Activated CD4-positive, alpha-beta T cell treated with anti-CD3 and anti-CD28 coated beads for 48 hours (primary cell): ENCODE measurements at regions not wholly inside any gene's neighbourhood (a gene's known extent, or its start where the extent isn't known, plus 50 kb on each side); places are given as distances from the start of the nearest gene placed in this dataset.
"Not testable (repeated sequence)": the region's sequence is repeated elsewhere in the genome, so short reads cannot be mapped to it uniquely, and the experiment has no call there.

Source experiments
- DNase-seq: peaks from one replicate; pipeline ENCODE4 v3.0.0-alpha.2; 2020

GRCh38 chr2:220748875-220749479 is 823.1 kb downstream of the EPHA4 start:
- DNase-seq = no peak

GRCh38 chr2:220753486-220753885 is 818.6 kb downstream of the EPHA4 start:
- DNase-seq = no peak

DNA sequence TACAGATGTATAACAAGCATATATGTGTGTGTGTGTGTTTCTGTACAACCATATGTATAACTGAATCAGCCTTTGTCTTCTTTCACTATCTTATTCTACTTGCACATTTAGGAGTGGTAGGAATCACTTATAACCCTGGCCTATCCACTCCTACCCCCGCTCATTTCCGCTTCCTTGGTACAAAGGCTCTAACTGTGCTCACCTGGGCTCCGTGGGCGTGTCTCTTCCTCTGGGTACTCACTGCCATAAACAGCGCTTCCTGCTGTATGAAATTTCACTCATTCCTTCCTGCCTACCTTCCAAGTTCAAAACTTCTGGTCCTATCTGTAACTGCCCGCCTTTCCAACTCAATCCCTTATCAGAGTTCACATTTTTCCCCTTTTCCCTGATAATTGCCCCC is 815.5 kb downstream of the EPHA4 start:
- DNase-seq = no peak

DNA sequence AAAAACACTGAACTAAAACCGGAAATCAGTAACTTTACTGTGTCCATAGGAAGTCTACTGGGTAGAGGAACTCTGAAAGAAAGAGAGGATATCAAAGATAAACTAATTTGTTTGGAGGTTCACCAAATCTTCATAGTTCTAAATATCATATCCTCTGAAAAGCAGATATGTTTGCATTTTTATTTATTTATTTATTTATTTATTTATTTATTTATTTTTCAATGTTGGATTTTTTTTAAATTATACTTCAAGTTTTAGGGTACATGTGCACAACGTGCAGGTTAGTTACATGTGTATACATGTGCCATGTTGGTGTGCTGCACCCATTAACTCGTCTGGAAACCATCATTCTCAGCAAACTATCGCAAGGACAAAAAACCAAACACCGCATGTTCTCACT is 813.7 kb downstream of the EPHA4 start:
- not testable (repeated sequence) for DNase-seq

DNA sequence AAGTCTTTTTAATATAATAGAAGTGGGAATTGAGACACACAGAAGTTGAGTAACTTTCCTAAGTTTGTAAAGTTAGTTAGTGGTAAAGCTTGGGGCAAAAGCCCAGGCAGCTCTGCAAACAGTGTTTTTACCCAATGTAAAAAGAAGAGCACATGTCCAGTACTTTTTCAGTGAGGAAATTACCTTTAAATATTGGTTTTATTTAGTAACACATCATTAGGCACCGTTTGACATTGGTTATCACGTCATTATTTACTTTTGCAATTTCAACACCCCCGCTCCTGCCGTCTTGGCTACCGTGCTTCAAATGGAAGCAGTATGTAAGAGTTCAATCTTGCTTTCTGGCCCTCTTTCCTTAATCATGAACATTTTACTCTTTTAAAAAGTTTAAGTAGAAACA is 807.9 kb downstream of the EPHA4 start:
- DNase-seq = no peak

DNA sequence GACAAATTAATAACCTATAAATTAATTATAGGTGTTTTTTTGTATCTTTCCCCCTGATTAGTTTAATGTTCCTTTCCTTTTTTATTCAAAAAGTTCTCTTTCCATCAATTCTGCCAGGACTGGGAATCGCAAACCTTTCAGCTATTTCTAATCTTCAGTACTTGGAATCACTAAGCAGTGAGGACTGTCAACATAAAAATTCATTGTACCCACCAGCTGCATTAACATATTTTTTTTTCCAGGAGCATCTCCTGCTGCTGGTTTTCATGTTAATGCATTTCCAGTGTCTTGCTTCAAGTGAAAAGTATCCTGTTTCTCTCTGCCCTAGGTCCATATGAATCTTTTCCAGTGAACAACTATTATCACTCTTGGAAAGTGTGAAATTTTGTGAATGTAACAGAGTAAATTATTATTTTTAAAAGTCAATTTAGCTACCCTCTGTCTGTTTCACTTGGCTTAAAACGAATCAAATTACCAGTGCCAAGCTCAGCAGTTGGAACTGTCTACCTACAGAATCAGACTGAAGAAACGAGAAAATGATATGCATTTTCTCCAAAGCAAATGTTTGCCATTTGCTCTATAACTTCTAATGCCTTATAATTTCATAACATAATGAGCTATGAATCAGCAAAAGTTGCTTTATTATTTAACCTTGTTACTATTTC is 804.4 kb downstream of the EPHA4 start:
- DNase-seq = no peak

DNA sequence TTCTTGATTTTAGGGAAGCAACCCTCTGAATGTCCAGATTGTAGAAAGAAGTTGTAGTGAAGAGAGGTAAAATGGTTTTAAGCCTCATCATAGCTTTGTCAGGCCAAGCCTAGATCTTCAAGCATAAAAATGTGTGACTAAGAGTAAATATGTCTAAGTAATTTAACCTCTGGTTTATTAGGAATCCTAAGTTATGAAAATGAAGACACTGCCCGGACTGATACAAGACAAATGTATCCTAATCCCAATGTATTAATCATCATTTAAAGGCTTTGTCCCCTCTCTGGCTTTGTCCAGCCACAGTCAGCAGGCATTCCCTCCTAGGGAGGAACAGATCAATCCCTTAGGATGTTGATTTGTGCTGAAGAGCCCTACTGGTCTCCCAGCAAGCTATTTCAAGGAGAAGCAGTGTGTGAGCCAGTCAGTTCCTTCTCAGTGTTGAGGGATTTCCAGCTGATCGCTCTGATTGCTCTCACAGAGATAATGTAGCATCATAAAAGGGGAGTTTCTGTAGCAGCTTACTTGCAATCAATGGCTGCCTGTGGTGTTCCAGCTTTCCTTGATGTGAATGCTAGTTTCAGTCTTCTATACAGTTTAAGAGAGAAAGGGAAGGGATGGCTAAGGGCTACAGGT is 796.1 kb downstream of the EPHA4 start:
- DNase-seq = no peak

DNA sequence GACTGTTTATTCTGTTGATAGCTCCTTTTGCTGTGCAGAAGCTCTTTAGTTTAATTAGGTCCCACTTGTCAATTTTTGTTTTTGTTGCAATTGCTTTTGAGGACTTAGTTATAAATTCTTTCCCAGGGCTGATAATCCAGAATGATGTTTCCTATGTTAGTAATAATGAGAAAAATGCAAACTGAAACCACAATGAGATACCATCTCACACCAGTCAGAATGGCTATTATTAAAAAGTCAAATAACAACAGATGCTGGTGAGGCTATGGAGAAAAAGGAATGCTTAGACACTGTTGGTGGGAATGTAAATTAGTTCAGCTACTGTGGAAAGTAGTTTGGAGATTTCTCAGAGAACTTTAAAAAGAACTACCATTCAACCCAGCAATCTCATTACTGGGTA is 793.0 kb downstream of the EPHA4 start:
- DNase-seq = not testable (repeated sequence)

DNA sequence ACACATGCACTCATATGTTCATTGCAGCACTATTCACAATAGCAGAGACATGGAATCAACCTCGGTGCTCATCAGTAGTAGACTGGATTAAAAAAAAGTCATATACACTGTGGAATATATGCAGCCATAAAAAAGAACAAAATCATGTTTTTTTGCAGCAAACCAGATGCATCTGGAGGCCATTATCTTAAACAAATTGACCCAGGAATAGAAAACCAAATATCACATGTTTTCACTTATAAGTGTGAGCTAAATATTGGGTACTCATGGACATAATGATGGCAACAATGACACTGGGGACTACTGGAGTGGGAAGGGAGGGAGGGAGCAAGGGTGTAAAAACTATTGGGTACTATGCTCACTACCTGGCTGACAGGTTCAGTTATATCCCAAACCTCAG is 792.6 kb downstream of the EPHA4 start:
- no peak for DNase-seq

DNA sequence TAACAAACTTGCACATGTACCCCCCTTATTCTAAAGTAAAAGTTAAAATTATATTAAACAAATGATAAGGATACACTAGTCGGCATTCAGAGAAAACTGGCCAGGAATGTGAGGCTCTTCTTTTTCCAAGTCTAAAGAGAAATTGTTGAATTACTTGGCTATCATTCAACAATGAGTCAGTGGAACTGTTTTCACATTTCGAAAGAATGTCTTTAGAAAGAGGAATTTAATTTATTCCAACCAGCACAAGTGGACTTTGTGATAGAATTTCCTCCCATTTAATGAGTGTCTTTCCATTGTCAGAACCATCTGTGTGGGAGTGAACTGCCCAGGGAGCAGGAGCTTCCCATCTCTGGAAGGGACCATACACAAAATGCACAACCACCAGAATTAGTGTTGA is 792.2 kb downstream of the EPHA4 start:
- no peak for DNase-seq

DNA sequence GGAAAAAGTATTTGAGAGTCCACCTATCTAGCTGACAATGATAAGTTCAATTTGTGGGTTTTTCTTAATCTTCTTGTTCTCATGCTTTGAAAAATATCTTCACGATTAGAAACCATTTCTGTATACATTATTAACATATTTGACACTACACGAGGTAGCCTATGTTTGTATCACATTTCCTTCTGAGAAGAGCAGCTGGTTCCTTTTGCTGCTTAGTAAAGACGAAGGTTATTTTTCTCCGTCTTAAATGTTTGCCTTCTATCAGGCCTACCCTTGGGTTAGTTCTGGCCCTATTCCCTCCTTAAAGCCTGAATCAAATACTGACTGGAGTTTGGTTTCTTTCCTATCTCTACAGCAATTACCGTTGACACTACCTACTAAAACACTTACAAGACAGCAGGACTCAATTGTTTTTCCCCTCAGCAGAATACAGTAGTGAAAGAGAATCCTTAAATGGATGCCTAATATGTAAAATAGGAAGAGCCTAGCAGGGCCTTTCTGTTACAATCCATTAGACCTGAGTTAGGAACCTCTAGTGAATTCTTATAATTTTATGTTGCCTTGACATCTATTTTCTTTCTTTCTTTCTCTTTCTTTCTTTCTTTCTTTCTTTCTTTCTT is 790.4 kb downstream of the EPHA4 start:
- DNase-seq = no peak

GRCh38 chr2:220782609-220783113 is 789.4 kb downstream of the EPHA4 start:
- no peak for DNase-seq

GRCh38 chr2:220783671-220784070 is 788.4 kb downstream of the EPHA4 start:
- no peak for DNase-seq

GRCh38 chr2:220785178-220785577 is 786.9 kb downstream of the EPHA4 start:
- DNase-seq = no peak

GRCh38 chr2:220786216-220786615 is 785.9 kb downstream of the EPHA4 start:
- DNase-seq = no peak

GRCh38 chr2:220787251-220787650 is 784.9 kb downstream of the EPHA4 start:
- DNase-seq = no peak

DNA sequence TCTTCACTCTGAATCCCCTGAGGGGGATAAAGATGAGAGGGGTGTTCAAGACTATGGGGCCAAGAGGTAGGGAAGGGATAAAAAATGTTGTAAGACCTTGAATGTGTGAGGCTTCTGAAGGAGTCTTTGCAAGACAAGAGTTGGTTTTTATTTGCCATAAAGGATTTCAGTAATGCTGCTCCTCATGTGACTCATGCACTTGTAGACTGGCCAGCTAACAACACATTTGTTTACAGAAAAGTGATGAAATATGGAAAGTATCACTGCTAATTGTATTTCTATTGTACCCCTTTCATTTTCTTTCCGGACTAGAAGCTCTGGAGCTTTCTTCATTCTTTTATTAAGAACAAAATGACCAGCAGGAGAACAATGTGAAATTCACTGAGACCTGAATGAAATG is 782.1 kb downstream of the EPHA4 start:
- no peak for DNase-seq

DNA sequence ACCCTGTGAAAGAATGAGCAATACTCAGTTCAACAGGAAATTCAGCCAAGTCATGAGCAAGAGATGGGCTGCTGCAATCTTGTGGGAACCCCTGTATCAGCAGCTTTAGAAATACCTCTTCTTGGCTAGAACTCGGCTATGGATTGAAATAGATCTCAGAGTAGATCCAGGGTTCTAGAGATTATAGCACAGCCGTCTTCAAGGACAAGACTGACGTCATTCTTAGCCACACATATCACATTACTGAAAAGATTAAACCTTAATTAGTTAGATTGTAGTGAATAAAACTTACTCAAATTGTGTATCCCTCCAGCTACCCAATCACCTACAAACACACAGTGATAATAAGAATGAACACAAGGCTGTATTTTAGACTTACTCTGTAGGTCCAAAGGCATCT is 776.4 kb downstream of the EPHA4 start:
- DNase-seq = no peak

DNA sequence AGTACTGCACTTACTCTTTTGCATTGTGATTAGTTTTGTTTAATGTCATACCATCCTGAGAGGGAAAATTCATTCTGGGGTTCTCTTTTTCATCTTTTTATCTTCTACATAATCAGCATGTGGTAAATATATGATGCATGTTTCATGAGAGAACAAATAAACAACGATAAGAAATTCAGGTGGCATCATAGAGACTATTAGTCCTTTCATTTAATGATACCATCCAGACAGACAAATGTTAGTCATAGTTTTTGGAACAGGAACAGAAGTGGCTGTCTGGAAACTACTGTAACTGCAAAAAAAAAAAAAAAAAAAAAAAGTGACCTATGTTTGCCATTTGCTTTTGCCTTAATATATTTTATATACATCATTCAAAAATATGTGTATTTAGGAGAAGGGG is 761.0 kb downstream of the EPHA4 start:
- DNase-seq = no peak

DNA sequence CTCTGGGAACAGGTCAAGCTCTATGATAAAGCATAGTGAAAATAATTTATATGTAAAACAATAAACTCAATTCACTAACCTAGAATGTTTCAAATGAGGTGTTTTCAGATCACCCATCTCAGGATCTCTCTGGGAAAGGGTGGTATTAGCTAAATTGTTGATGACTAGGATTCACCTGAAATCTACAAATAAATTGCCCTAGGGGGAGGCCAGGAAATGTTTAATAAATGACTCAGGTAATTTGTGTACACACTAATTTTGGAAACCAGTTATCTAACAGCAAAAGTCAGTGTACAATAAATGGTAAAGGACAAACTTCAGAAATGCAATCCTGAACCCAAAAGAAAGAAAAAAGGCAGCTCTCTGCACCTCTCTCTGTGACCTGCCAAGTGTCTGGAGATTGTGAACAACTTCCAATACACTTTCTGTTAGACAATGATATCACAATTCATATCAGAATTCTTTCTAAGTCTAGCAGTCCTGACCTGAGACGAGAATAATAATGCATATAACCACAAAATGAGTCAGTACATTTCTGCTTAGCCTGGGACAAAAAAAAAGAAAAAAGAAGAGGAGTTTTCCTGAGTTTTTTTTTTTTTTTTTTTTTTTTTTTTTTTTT is 760.0 kb downstream of the EPHA4 start:
- DNase-seq = no peak

GRCh38 chr2:220814441-220814840 is 757.7 kb downstream of the EPHA4 start:
- DNase-seq = no peak

DNA sequence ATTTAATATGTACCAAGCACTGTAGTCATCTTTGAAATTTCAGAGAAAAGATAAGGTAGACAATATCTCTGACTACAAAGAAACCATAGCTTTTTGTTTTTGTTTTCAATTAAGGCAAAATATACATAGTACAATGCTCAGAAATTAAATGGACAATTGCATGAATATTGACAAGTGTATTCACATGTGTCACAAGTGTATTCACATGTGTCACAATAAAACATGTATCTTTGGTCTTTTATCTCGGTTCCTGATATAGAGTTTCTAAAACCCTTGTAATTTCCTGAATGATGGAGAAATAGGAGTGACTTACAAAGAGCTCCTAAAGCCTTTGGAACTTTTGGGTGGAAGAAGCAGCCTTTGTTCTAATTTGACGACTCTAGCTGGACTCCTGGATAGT is 756.4 kb downstream of the EPHA4 start:
- no peak for DNase-seq

- no peak for DNase-seq
These were observed 750.4 kb downstream of the EPHA4 start for GRCh38 chr2:220821683-220822082.
